Muscle of leg (tissue), 3 donors: ENCODE measurements at regions not wholly inside any gene's neighbourhood (a gene's known extent, or its start where the extent isn't known, plus 50 kb on each side); places are given as distances from the start of the nearest gene placed in this dataset.

ENCODE experiments used
- DNase-seq: peaks from one replicate; pipeline ENCODE4 v3.0.0; 2013
- H3K27ac ChIP-seq: one replicate; pipeline ENCODE4 v1.5.1; 2013; ENCODE audit warnings: mild to moderate bottlenecking, low read length, control low read depth
- H3K27me3 ChIP-seq: one replicate; pipeline ENCODE4 v1.6.1; 2013; ENCODE audit warnings: low read length; ENCODE audit not compliant: control insufficient read depth, insufficient read depth
- H3K36me3 ChIP-seq: one replicate; pipeline ENCODE4 v1.6.1; 2013; ENCODE audit warnings: low read length; ENCODE audit not compliant: control insufficient read depth, insufficient read depth
- H3K4me1 ChIP-seq: one replicate; pipeline ENCODE4 v1.6.1; 2013; ENCODE audit warnings: low read length; ENCODE audit not compliant: control insufficient read depth, insufficient read depth
- H3K4me3 ChIP-seq: one replicate; pipeline ENCODE4 v1.5.1; 2013; ENCODE audit warnings: low read length, control low read depth
- H3K9me3 ChIP-seq: replicated peaks from 2 replicates; pipeline ENCODE4 v1.6.1; 2013; ENCODE audit warnings: low read depth, low read length; ENCODE audit not compliant: control insufficient read depth
- WGBS: methylation state at CpG from one replicate; pipeline ENCODE4 v1.1.5; 2013; ENCODE audit warnings: missing lambda C conversion rate; ENCODE audit not compliant: insufficient coverage; 5-methylcytosine and 5-hydroxymethylcytosine counted together

DNA sequence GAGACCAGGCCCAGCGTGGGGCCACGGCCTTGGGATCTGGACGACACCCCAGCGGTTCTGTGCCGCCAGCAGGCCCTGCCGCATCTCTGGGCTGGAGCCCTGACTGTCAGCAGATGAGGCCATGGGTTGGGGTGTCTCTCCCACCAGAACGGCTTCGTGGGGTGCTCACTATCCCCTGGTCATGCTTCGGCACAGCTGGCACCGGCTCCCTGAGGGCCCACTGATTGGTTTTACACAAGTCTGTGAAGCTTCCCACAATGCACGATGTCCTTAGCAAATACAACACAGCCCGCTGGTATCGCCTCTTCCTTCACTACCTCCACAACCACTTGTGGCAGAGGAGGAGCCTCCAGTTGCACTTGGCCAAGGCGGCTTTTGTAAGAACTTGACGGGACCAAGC, 94.3 kb downstream of the THBS2 start:
- Histone ChIP-seq H3K9me3 (no peaks in the 10 kb centered on the region), H3K4me3 (no peak overlapping the region), H3K27me3 (no peaks in the 10 kb centered on the region), H3K36me3 (no peaks in the 10 kb centered on the region), H3K4me1 (peaks cover 76% of the 10 kb centered on the region), H3K27ac (peak overlapping the region; percentile 95)
- WGBS = 82% methylated on average over 14 of the region's 15 CpGs
- DNase-seq = no peak

DNA sequence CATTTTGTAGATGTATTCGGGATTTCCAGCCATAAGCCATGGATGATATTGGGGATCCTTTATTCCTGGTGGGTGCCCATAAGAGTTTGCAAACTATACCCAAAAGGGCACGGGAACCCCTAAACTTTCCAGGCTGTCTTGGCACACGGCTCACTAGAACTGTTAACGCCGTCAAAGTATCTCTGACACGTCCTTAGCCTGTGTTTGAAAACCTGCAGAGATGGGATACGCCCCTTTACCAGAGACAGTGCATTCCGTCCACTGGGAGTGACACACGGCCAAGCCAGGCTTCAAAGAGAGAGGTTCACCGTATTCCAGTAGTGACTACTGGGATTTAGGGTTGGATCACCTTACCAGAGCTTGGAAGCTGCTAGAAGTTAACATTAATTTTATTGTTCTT, 95.0 kb downstream of the THBS2 start:
- Histone ChIP-seq H3K4me3 (no peak overlapping the region), H3K4me1 (peaks cover 76% of the 10 kb centered on the region), H3K36me3 (no peaks in the 10 kb centered on the region), H3K9me3 (no peaks in the 10 kb centered on the region), H3K27me3 (no peaks in the 10 kb centered on the region), H3K27ac (peak overlapping the region; percentile 95)
- peak; percentile 85 for DNase-seq
- 40% methylated on average over 10 of the region's 10 CpGs for WGBS

GRCh38 chr6:169158174-169158573, 95.5 kb downstream of the THBS2 start:
- Histone ChIP-seq H3K9me3 (no peaks in the 10 kb centered on the region), H3K27ac (peak overlapping the region; percentile 95), H3K4me1 (peaks cover 71% of the 10 kb centered on the region), H3K4me3 (no peak overlapping the region), H3K36me3 (no peaks in the 10 kb centered on the region), H3K27me3 (no peaks in the 10 kb centered on the region)
- WGBS = 21% methylated on average over 10 of the region's 10 CpGs
- peak; percentile 98 for DNase-seq

- DNase-seq = peak; percentile 84
- no peak overlapping the region for H3K4me3 ChIP-seq
These were observed 96.2 kb downstream of the THBS2 start for GRCh38 chr6:169157197-169158148.

DNA sequence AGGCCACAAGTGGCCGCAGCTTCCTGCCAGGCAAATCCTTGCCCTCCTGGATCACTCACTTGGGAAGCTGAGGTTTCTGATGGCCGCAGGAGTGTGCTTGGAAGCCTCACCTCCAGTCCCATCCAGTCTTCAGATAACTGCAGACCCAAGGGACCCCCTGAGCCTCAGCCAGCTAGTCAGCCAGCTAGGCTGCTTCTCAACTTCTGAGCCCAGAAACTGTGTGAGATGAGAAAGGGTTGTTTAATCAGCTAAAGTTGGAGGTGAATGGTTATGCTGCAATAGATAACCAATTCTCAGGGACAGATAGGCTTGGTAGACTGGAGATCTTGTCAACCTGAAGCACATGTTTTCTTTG, 96.9 kb downstream of the THBS2 start:
- H3K27ac ChIP-seq = peak overlapping the region; percentile 95

More at GRCh38 chr6:169157197-169158148, 96.2 kb downstream of the THBS2 start:
- Histone ChIP-seq H3K9me3 (no peaks in the 10 kb centered on the region), H3K27me3 (no peaks in the 10 kb centered on the region), H3K27ac (peak overlapping the region; percentile 95), H3K4me1 (peaks cover 64% of the 10 kb centered on the region), H3K36me3 (no peaks in the 10 kb centered on the region)
- 43% methylated on average over 8 of the region's 22 CpGs for WGBS

GRCh38 chr6:169156108-169156792, 97.4 kb downstream of the THBS2 start:
- Histone ChIP-seq H3K27me3 (no peaks in the 10 kb centered on the region), H3K36me3 (no peaks in the 10 kb centered on the region), H3K27ac (peak overlapping the region; percentile 95), H3K4me1 (peaks cover 53% of the 10 kb centered on the region), H3K4me3 (no peak overlapping the region), H3K9me3 (no peaks in the 10 kb centered on the region)
- 74% methylated on average over 15 of the region's 17 CpGs for WGBS
- DNase-seq = peak; percentile 38

More for the DNA sequence above, 96.9 kb downstream of the THBS2 start:
- Histone ChIP-seq H3K27me3 (no peaks in the 10 kb centered on the region), H3K36me3 (no peaks in the 10 kb centered on the region), H3K9me3 (no peaks in the 10 kb centered on the region), H3K4me1 (peaks cover 57% of the 10 kb centered on the region), H3K4me3 (no peak overlapping the region)
- DNase-seq = peak; percentile 43
- WGBS = no CpG with 5 or more reads among the region's 2 CpGs

- H3K4me1 ChIP-seq = peaks cover 45% of the 10 kb centered on the region
- no peaks in the 10 kb centered on the region for H3K36me3 ChIP-seq
- WGBS = over 99% methylated on average over 7 of the region's 7 CpGs
- no peak overlapping the region for H3K4me3 ChIP-seq
- H3K27me3 ChIP-seq = no peaks in the 10 kb centered on the region
- H3K27ac ChIP-seq = no peak overlapping the region
- no peak for DNase-seq
- H3K9me3 ChIP-seq = peaks cover 2% of the 10 kb centered on the region
These were observed 98.2 kb downstream of the THBS2 start for GRCh38 chr6:169155481-169155880.

DNA sequence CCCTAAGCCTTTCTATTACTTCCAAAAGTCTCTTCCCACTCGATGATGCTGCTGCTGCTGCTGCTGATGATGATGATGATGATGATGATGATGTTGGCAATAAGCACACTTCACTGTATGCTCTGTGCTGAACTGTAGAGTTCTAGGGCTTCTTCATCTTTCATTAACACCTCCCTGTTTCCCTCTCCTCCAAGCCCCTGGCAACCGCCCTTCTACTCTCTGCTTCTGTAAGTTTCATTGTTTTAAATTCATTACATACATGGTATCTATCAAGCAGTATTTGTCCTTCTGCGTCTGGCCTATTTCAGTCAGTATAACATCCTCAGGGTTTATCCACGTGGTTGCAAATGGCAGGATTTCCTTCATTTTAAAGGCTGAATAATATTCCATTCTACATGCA, 100.2 kb downstream of the THBS2 start:
- Histone ChIP-seq H3K4me1 (peaks cover 24% of the 10 kb centered on the region), H3K36me3 (no peaks in the 10 kb centered on the region), H3K4me3 (no peak overlapping the region), H3K27me3 (no peaks in the 10 kb centered on the region), H3K9me3 (peaks cover 2% of the 10 kb centered on the region), H3K27ac (no peak overlapping the region)
- whole genome bisulfite sequencing = 76% methylated on average over 2 of the region's 4 CpGs
- DNase-seq = no peak

DNA sequence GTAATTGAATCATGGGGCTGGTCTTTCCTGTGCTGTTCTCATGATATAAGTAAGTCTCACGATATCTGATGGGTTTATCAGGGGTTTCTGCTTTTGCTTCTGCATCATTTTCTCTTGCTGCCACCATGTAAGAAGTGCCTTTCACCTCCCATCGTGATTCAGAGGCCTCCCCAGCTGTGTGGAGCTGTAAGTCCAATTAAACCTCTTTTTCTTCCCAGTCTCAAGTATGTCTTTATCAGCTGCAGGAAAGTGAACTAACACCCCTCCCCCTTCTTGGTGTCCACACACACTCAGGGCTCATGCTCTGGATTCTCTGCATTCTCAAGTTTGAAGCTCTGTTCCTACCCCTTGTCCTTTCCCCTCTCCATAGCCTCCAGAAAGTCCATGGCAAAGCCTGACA, 107.1 kb downstream of the THBS2 start:
- WGBS = 43% methylated on average over 2 of the region's 2 CpGs
- no peak for DNase-seq
- H3K9me3 ChIP-seq = peaks cover 2% of the 10 kb centered on the region
- peaks cover 32% of the 10 kb centered on the region for H3K4me1 ChIP-seq
- H3K27me3 ChIP-seq = no peaks in the 10 kb centered on the region
- no peaks in the 10 kb centered on the region for H3K36me3 ChIP-seq
- peak overlapping the region; percentile 87 for H3K27ac ChIP-seq
- no peak overlapping the region for H3K4me3 ChIP-seq

DNA sequence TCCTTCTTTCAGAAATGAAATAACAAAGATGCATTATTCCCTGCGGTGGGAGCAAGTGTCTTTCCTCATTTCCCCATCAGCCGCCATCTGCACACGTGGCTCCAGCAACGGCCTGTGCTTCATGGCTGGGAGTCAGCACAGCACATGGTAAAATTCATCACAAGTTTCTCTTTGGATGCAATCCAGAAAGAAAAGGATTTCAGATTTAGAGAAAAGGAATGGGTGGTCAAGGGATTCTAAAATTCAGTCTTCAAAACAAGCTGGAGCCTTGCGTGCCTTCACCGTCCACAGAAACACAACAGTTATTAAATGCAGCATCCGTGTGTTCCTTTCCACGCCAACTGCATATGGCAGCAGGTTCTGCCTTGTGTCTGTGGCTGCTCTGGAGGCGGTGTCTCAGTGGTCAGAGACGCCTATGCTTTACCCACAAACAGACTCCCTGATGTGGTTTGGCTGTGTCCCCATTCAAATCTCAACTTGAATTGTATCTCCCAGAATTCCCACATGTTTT, 107.6 kb downstream of the THBS2 start:
- Histone ChIP-seq H3K36me3 (no peaks in the 10 kb centered on the region), H3K4me1 (peaks cover 37% of the 10 kb centered on the region), H3K9me3 (peaks cover 2% of the 10 kb centered on the region), H3K4me3 (no peak overlapping the region), H3K27ac (peak overlapping the region; percentile 87), H3K27me3 (no peaks in the 10 kb centered on the region)
- 33% methylated on average over 5 of the region's 10 CpGs for WGBS
- peak; percentile 97 for DNase-seq
